ENCODE measurements at regions not wholly inside any gene's neighbourhood (a gene's known extent, or its start where the extent isn't known, plus 50 kb on each side); places are given as distances from the start of the nearest gene placed in this dataset.

DNA sequence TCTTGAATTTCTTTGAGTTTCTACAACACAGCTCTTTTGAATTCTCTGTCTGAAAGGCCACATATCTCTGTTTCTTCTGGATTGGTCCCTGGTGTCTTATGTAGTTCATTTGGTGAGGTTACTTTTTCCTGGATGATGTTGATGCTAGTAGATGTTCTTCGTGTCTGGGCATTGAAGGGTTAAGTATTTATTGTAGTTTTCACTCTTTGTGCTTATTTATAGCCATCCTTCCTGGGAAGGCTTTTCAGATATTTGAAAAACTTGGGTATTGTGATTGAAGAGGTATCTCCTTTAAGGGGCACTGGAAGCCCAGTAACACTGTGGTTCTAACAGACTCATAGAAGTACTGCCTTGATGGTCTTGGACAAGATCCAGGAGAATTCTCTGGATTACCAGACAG lies 338.5 kb upstream of the SPRY2 start:
- TF ChIP-seq SMAD1 (IDR thresholded peaks at IDR 0.05; ENCODE audit: low read depth, partially characterized antibody) (no peak), SIX5 (IDR thresholded peaks at IDR 0.05; ENCODE audit: low read depth, low read length, severe bottlenecking) (no peak), SRF (IDR thresholded peaks at IDR 0.05; ENCODE audit: low read depth in 2 of 2, low read length in 2 of 2) (no peak), CTCF (IDR thresholded peaks at IDR 0.05 in 2 of 3, conservative IDR thresholded peaks at IDR 0.05 in 1 of 3; ENCODE audit: control insufficient read depth in 2 of 3, extremely low read depth in 1 of 3, insufficient read depth in 1 of 3, low read depth in 3 of 3, low read length in 3 of 3) (no peak), CEBPB (IDR thresholded peaks at IDR 0.05; ENCODE audit: borderline replicate concordance in 1 of 2, low read depth in 2 of 2, low read length in 2 of 2) (no peak), SMC3 (IDR thresholded peaks at IDR 0.05; ENCODE audit: borderline replicate concordance, low read length) (no peak), CHD1 (IDR thresholded peaks at IDR 0.05; ENCODE audit: low read depth, low read length) (no peak), CHD2 (IDR thresholded peaks at IDR 0.05; ENCODE audit: borderline replicate concordance, low read depth, low read length) (no peak), EZH2 (IDR thresholded peaks at IDR 0.05; ENCODE audit: borderline replicate concordance, control insufficient read depth, low read depth, low read length) (no peak), POLR2AphosphoS5 (IDR thresholded peaks at IDR 0.05; ENCODE audit: low read length) (no peak), GABPA (IDR thresholded peaks at IDR 0.05; ENCODE audit: low read depth) (no peak), ZNF24 (IDR thresholded peaks at IDR 0.05) (no peak), ATF2 (IDR thresholded peaks at IDR 0.05; ENCODE audit: low read length) (no peak)

Data from GM12878 (cell line).